HepG2 (cell line): ENCODE measurements at regions not wholly inside any gene's neighbourhood (a gene's known extent, or its start where the extent isn't known, plus 50 kb on each side); places are given as distances from the start of the nearest gene placed in this dataset.

Experiments used
- ATAC-seq: fragments of 200-7000 bp; cut with Tn5 transposase; 3 replicates; pipeline ENCODE4 v1.9.1; 2020; ENCODE audit warnings: mild to moderate bottlenecking, moderate library complexity
- BruUV-seq: library from RNA; stranded (reverse); fragments of 400-500 nt; replicated peaks from 2 replicates; lab custom pipeline; 2021; lab: Mats Ljungman, UMichigan
- CTCF ChIA-PET: fragments of 300-600 bp; formaldehyde crosslinking; extraction: SDS; loops from one replicate; lab custom pipeline; 2021; ENCODE audit warnings: low total read pairs, inconsistent platforms, low intra/inter-chr PET ratio; lab: Yijun Ruan, JAX
- POLR2A ChIA-PET: fragments of 350-600 bp; sonication (Branson Sonifier 250); formaldehyde crosslinking; loops from one replicate; lab custom pipeline; 2020; ENCODE audit warnings: antibody characterized with exemption, inconsistent platforms; lab: Yijun Ruan, JAX
- DNase-seq: peaks from one replicate; pipeline ENCODE4 v3.0.0-alpha.2; 2015; ENCODE audit warnings: low spot score
- FAIRE-seq: peaks from 3 replicates; lab custom pipeline; 2011; peaks lifted over from hg19 to GRCh38; lab: Jason Lieb, UNC
- H2AFZ ChIP-seq: one replicate; pipeline ENCODE4 v1.6.1; 2011; ENCODE audit warnings: low read length, inconsistent platforms
- H3K27ac ChIP-seq: fragments of 300-600 bp; 3 replicates; pipeline ENCODE4 v1.8.0; 2011; ENCODE audit warnings: mixed run types, mild to moderate bottlenecking, mixed read lengths, low read length, inconsistent platforms; ENCODE audit not compliant: insufficient read depth; ENCODE audit errors: extremely low read length
- H3K27me3 ChIP-seq, 2 experiments: fragments of 200-600 bp in 1 of 2; 2 replicates in 1 of 2; 3 replicates in 1 of 2; pipeline versions ENCODE4 v1.6.0 to v1.8.0; 2011; ENCODE audit warnings: low read length in 2 of 2, mild to moderate bottlenecking in 2 of 2, moderate library complexity in 2 of 2, inconsistent platforms in 1 of 2; ENCODE audit not compliant: insufficient read depth in 2 of 2, control insufficient read depth in 1 of 2
- H3K36me3 ChIP-seq, 2 experiments: fragments of 200-600 bp in 1 of 2; replicated peaks in 1 of 2; 2 replicates in 1 of 2; 3 replicates in 1 of 2; pipeline versions ENCODE4 v1.5.1 to v1.8.0; 2011; ENCODE audit warnings: low read length in 2 of 2, inconsistent platforms in 1 of 2; ENCODE audit not compliant: insufficient read depth in 2 of 2, control insufficient read depth in 1 of 2
- H3K4me1 ChIP-seq: 2 replicates; pipeline ENCODE4 v1.5.1; 2012; ENCODE audit warnings: low read length, inconsistent platforms; ENCODE audit not compliant: insufficient read depth
- H3K4me2 ChIP-seq: 2 replicates; pipeline ENCODE4 v1.6.0; 2011; ENCODE audit warnings: low read depth, low read length, inconsistent platforms
- H3K4me3 ChIP-seq, 3 experiments: fragments of 200-600 bp in 1 of 3; sonication (generic), shearing (Covaris generic) in 1 of 3; replicated peaks in 1 of 3; 2 replicates each; pipeline ENCODE4 v1.5.1; 2011 to 2016; ENCODE audit warnings: low read length in 3 of 3, inconsistent platforms in 2 of 3, low read depth in 2 of 3, mild to moderate bottlenecking in 2 of 3, control low read depth in 1 of 3, mixed read lengths in 1 of 3; ENCODE audit not compliant: insufficient read depth in 1 of 3
- H3K79me2 ChIP-seq: one replicate; pipeline ENCODE4 v1.6.1; 2011; ENCODE audit warnings: low read length, inconsistent platforms; ENCODE audit not compliant: insufficient read depth
- H3K9ac ChIP-seq: 2 replicates; pipeline ENCODE4 v1.6.0; 2011; ENCODE audit warnings: mild to moderate bottlenecking, low read depth, low read length, inconsistent platforms; ENCODE audit not compliant: insufficient read depth
- H3K9me3 ChIP-seq: 2 replicates; pipeline ENCODE4 v1.5.1; 2012; ENCODE audit warnings: mild to moderate bottlenecking, low read length
- H4K20me1 ChIP-seq: 2 replicates; pipeline ENCODE4 v1.6.0; 2011; ENCODE audit warnings: inconsistent platforms, mild to moderate bottlenecking, low read length, moderate library complexity; ENCODE audit not compliant: insufficient read depth
- NFYC ChIP-seq: IDR thresholded peaks from 2 replicates; pipeline ENCODE4 v1.6.1; 2016; ENCODE audit warnings: missing genetic modification reagents, missing compliant biosample characterization
- PAX8 ChIP-seq: sonication (generic); formaldehyde crosslinking; IDR thresholded peaks from 2 replicates; pipeline ENCODE4 v1.8.0; 2022; ENCODE audit warnings: mild to moderate bottlenecking, missing genetic modification reagents, borderline replicate concordance
- SMAD3 ChIP-seq: sonication (generic); formaldehyde crosslinking; IDR thresholded peaks from 2 replicates; pipeline ENCODE4 v1.4.0; 2020; ENCODE audit warnings: missing genetic modification reagents
- TOE1 ChIP-seq: sonication (generic); formaldehyde crosslinking; IDR thresholded peaks from 2 replicates; pipeline ENCODE4 v1.4.0; 2020; ENCODE audit warnings: mild to moderate bottlenecking, missing genetic modification reagents
- XRCC5 ChIP-seq: fragments of 200-400 bp; formaldehyde crosslinking; optimal IDR thresholded peaks from 2 replicates; pipeline ENCODE3; 2017; ENCODE audit warnings: mild to moderate bottlenecking, low read length
- ZBTB38 ChIP-seq: sonication (generic); formaldehyde crosslinking; IDR thresholded peaks from 2 replicates; pipeline ENCODE4 v1.5.1; 2020; ENCODE audit warnings: mild to moderate bottlenecking, missing genetic modification reagents
- ZNF331 ChIP-seq: sonication (generic); formaldehyde crosslinking; IDR thresholded peaks from 2 replicates; pipeline ENCODE4 v1.4.0; 2020; ENCODE audit warnings: missing genetic modification reagents
- ZNF879 ChIP-seq: sonication (generic); formaldehyde crosslinking; IDR thresholded peaks from 2 replicates; pipeline ENCODE4 v1.8.1; 2023; ENCODE audit warnings: missing genetic modification reagents
- WGBS: methylation state at CpG from one replicate; pipeline ENCODE4 v1.1.6; 2017; ENCODE audit warnings: low lambda C conversion rate; 5-methylcytosine and 5-hydroxymethylcytosine counted together
- in situ Hi-C: cut with HindIII; loops from 2 replicates; pipeline ENCODE4 v1.10.0; 2017; ENCODE audit warnings: low pct_unique_long_range_greater_than_20kb; ENCODE audit not compliant: extremely low pct_ligation_motif_present
- intact Hi-C: fragments of 100-400 bp; cut with micrococcal nuclease; formaldehyde crosslinking; loops from one replicate; pipeline ENCODE4 v1.10.0; 2022; ENCODE audit not compliant: unreplicated experiment
- TF ChIP-seq, protein P1 (sequence below): sonication (generic); formaldehyde crosslinking; IDR thresholded peaks from 2 replicates; pipeline ENCODE4 v1.4.0; 2020; ENCODE audit warnings: mild to moderate bottlenecking, missing genetic modification reagents, borderline replicate concordance
- TF ChIP-seq, protein P2 (sequence below): sonication (generic); formaldehyde crosslinking; IDR thresholded peaks from 2 replicates; pipeline ENCODE4 v1.4.0; 2020; ENCODE audit warnings: mild to moderate bottlenecking, low read depth, missing genetic modification reagents

DNA sequence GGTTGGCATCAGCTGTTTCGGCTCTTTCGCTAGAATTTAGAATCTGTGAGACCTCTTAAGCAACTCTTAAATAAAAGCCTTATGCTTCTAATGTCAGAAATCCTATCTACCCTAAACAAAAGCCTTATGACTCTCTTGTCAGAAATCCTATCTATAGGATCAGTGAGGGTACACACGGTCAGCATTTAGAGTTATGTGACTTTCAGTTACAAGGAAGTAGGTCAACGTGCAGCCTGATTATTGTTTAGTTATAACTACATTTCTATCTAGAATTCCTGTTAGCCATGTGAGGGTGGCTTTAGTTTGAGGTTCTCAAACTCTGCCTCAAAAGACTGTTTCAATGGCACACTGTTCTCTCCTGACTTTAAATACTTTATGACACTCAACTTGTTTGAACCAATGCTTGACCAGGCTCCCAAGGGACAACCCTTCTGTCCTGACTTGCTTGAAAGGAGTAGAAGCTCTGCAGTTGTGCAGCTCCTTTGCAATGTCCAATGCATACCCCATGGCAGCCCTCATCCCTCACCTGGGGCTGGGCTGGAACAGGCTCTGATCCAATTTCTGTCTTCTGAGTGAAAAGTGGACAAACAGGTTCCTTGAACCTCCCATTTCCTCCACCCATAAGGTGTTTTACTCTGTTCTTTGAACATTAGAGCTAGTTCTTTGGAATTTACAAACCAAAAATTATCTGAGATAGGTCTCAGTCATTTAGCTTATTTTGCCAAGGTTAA, 251.6 kb upstream of the PIK3R1 start:
- no peak for TF ChIP-seq ZNF879
- TF ChIP-seq PAX8, result no peak
- TF ChIP-seq XRCC5, result no peak
- TF ChIP-seq, protein P1, sequence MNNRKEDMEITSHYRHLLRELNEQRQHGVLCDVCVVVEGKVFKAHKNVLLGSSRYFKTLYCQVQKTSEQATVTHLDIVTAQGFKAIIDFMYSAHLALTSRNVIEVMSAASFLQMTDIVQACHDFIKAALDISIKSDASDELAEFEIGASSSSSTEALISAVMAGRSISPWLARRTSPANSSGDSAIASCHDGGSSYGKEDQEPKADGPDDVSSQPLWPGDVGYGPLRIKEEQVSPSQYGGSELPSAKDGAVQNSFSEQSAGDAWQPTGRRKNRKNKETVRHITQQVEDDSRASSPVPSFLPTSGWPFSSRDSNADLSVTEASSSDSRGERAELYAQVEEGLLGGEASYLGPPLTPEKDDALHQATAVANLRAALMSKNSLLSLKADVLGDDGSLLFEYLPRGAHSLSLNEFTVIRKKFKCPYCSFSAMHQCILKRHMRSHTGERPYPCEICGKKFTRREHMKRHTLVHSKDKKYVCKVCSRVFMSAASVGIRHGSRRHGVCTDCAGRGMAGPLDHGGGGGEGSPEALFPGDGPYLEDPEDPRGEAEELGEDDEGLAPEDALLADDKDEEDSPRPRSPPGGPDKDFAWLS, result no peak
- no peak for TF ChIP-seq TOE1
- no peak for TF ChIP-seq ZBTB38
- TF ChIP-seq NFYC, result no peak
- no peak for TF ChIP-seq SMAD3 (CRISPR knock-in tag)
- TF ChIP-seq, protein P2, sequence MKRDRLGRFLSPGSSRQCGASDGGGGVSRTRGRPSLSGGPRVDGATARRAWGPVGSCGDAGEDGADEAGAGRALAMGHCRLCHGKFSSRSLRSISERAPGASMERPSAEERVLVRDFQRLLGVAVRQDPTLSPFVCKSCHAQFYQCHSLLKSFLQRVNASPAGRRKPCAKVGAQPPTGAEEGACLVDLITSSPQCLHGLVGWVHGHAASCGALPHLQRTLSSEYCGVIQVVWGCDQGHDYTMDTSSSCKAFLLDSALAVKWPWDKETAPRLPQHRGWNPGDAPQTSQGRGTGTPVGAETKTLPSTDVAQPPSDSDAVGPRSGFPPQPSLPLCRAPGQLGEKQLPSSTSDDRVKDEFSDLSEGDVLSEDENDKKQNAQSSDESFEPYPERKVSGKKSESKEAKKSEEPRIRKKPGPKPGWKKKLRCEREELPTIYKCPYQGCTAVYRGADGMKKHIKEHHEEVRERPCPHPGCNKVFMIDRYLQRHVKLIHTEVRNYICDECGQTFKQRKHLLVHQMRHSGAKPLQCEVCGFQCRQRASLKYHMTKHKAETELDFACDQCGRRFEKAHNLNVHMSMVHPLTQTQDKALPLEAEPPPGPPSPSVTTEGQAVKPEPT (CRISPR knock-in tag), result no peak
- no peak for TF ChIP-seq ZNF331
- FAIRE-seq (no peak), ATAC-seq (no peak), DNase-seq (no peak)
- Histone ChIP-seq H3K4me2 (no peak overlapping the region), H3K9ac (no peak overlapping the region), H3K79me2 (no peaks in the 10 kb centered on the region), H3K27ac (no peak overlapping the region), H3K4me1 (peaks cover 5% of the 10 kb centered on the region; the same call in 1 of the 2 replicates), H4K20me1 (no peaks in the 10 kb centered on the region), H3K27me3 (no peaks in the 10 kb centered on the region), H3K4me3 (no peak overlapping the region), H3K9me3 (no peaks in the 10 kb centered on the region), H3K36me3 (no peaks in the 10 kb centered on the region), H2AFZ (no peak overlapping the region)
- in situ Hi-C loops, result no loop called here
- BruUV-seq, result no TSS peak
- WGBS, result 21% methylated on average over 4 of the region's 4 CpGs
- ChIA-PET CTCF (no interaction called here), POLR2A (interaction anchor here (0.6 kb wide), 1 partner anchor 283 kb away, joined by 3 read pairs; no protein-coding TSS in a partner anchor)
- intact Hi-C loops, result no loop called here
